Rectal smooth muscle tissue (tissue), 1 donor: ENCODE measurements at regions not wholly inside any gene's neighbourhood (a gene's known extent, or its start where the extent isn't known, plus 50 kb on each side); places are given as distances from the start of the nearest gene placed in this dataset.
"Not testable (repeated sequence)": the region's sequence is repeated elsewhere in the genome, so short reads cannot be mapped to it uniquely, and the experiment has no call there.

ENCODE experiments used
- H3K27ac ChIP-seq: one replicate; pipeline ENCODE4 v1.7.0; 2013; ENCODE audit warnings: low read depth, low read length, inconsistent platforms
- H3K27me3 ChIP-seq: one replicate; pipeline ENCODE4 v1.7.0; 2013; ENCODE audit warnings: low read length; ENCODE audit not compliant: control insufficient read depth, insufficient read depth
- H3K36me3 ChIP-seq: one replicate; pipeline ENCODE4 v1.7.0; 2013; ENCODE audit warnings: low read length; ENCODE audit not compliant: control insufficient read depth, insufficient read depth
- H3K4me1 ChIP-seq: one replicate; pipeline ENCODE4 v1.7.0; 2013; ENCODE audit warnings: low read length; ENCODE audit not compliant: control insufficient read depth, insufficient read depth
- H3K4me3 ChIP-seq: one replicate; pipeline ENCODE4 v1.7.0; 2013; ENCODE audit warnings: low read length
- H3K9ac ChIP-seq: one replicate; pipeline ENCODE4 v1.7.0; 2013; ENCODE audit warnings: low read length

DNA sequence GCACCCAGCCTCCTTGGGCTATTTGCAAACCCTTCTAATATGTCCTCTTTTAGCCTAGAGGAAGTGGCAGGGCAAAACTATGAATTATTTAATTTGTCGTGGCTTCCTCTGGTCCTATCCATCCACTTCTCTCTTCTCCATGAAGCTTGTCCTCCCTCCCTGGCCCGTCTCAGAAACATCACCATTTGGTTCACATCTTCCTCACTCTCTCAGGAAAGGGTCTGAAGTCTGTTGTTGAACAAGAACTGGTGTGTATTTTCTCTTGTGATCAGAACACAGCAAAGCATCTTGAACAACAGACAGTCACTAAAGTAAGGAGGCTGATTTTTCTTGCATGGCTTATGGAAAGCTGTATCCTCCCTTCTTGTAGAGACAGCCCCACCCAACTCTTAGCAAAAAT lies 550.1 kb upstream of the NRP1 start:
- H3K27ac ChIP-seq = no peak overlapping the region
- no peak overlapping the region for H3K9ac ChIP-seq
- H3K27me3 ChIP-seq = no peaks in the 10 kb centered on the region
- H3K36me3 ChIP-seq = no peaks in the 10 kb centered on the region
- no peaks in the 10 kb centered on the region for H3K4me1 ChIP-seq
- no peak overlapping the region for H3K4me3 ChIP-seq

DNA sequence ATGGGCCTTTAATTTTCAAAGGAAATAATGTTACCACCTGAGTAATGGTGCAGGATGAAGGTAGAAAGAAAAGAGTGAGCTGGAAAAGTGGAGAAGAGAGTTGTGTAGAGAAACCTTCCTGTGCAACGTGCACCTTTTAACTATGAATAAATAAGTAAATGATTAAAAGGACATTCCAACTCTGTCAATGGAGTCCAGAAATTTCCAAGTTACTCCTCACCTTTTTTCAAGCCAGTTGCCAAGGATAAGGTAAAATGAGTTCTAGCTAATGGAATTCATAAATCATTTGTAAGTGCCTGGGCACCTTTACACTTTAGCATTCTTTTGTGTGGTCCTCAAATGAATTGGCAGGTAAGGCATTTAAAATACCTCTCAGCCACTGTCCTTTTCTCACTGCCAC lies 549.4 kb upstream of the NRP1 start:
- Histone ChIP-seq H3K4me1 (no peaks in the 10 kb centered on the region), H3K4me3 (no peak overlapping the region), H3K27ac (no peak overlapping the region), H3K9ac (no peak overlapping the region), H3K36me3 (no peaks in the 10 kb centered on the region), H3K27me3 (no peaks in the 10 kb centered on the region)

DNA sequence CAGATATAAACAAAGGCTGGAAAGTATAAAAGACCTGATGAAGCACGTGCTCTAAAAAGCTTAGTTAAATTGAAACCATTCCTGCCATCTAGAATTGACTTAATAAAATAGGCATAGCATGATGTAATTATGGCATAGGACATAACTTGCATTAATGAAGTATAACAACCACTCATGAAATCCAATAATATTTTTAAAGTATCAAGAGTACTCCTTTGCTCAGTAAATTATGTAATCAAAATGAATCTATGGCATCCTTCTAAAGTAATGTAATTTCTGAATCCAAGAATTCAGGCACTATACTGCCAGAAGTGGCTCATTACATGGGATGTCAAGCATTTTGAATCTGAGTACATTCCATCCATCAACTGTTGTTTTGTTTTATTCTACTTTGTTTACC lies 548.5 kb upstream of the NRP1 start:
- no peak overlapping the region for H3K4me3 ChIP-seq
- H3K4me1 ChIP-seq = no peaks in the 10 kb centered on the region
- H3K36me3 ChIP-seq = no peaks in the 10 kb centered on the region
- H3K9ac ChIP-seq = no peak overlapping the region
- no peak overlapping the region for H3K27ac ChIP-seq
- H3K27me3 ChIP-seq = no peaks in the 10 kb centered on the region

DNA sequence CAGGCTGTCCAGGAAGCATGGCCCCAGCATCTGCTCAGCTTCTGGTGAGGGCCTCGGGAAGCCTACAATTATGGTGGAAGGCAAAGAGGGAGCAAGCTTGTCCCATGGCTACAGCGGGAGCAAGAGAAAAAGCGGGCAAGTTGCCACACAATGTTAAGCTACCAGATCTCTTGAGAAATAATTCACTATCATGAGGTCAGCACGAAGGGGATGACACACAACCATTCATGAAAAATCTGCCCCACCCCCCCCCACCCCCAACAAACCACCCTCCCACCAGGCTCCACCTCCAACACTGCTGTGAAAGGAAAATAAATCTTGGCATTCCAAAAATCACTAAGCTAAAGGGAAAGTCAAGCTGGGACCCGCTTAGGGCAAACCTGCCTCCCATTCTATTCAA lies 545.8 kb upstream of the NRP1 start:
- Histone ChIP-seq H3K4me1 (no peaks in the 10 kb centered on the region), H3K9ac (no peak overlapping the region), H3K27ac (no peak overlapping the region), H3K36me3 (no peaks in the 10 kb centered on the region), H3K4me3 (no peak overlapping the region), H3K27me3 (no peaks in the 10 kb centered on the region)

DNA sequence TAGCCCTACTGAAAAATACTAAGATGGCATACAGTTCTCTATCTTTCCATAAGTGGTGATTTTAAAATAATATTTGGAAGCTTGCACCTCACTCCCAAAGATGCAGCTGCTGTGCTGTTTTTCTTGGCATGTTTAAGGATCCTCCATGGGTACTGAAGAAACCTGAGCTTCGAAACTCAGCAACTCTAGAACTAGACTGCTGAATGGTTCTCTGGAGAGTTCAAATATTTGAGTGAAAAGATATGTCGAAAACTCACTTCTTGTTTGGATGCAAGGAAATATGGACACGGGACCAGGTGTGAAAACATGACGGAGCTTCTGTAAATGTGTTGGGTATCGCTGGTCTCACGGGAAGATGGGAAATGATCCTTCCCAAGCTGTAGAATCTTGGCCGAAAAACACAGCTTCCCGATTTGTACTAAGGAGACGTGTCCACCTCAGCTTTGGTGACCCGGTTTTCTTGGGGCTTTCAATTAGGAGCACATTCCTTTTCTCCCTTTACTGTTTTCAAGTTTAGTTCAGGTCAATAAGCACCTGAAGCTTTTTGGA lies 543.8 kb upstream of the NRP1 start:
- Histone ChIP-seq H3K27me3 (no peaks in the 10 kb centered on the region), H3K4me1 (no peaks in the 10 kb centered on the region), H3K4me3 (no peak overlapping the region), H3K27ac (no peak overlapping the region), H3K9ac (no peak overlapping the region), H3K36me3 (no peaks in the 10 kb centered on the region)

DNA sequence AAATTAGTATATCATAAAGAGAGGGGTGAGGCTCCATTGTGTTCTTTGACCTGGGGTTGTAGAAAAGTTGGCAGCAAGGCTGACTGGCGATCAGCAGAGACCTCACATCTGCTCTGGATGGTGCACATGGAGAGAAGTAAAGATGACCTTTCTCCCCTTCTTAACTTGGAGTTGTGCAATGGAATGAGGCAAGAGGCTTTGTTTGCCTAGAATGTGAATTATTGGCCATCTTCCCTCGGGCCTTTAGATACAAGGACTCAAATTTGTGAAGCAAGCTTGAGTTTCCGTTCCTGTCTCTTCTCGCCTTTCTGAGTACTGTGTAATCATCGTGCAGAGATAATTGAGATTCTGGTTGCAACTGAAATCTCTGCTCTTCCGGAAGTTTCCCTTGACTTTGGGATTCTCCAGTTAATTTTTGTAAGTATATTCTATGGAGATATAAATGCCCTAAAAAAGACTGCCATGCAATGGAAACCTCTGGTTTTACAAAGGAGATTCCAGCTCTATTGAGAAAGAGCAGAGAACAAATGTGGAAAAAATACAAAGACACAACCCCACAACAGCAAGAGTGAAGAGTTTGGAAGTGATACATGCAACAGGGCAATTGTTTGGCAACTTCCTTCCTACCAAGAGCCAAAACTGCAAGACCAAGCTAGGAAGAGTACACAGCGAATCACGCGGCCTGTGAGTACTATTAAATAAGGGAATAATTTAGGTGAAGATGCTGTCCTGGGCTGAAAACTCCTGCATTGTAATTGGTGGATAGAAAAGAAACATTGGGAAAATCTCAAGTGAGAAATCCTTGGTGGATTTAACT lies 542.3 kb upstream of the NRP1 start:
- no peak overlapping the region for H3K9ac ChIP-seq
- no peak overlapping the region for H3K27ac ChIP-seq
- H3K4me3 ChIP-seq = no peak overlapping the region
- no peaks in the 10 kb centered on the region for H3K27me3 ChIP-seq
- H3K4me1 ChIP-seq = no peaks in the 10 kb centered on the region
- H3K36me3 ChIP-seq = no peaks in the 10 kb centered on the region

DNA sequence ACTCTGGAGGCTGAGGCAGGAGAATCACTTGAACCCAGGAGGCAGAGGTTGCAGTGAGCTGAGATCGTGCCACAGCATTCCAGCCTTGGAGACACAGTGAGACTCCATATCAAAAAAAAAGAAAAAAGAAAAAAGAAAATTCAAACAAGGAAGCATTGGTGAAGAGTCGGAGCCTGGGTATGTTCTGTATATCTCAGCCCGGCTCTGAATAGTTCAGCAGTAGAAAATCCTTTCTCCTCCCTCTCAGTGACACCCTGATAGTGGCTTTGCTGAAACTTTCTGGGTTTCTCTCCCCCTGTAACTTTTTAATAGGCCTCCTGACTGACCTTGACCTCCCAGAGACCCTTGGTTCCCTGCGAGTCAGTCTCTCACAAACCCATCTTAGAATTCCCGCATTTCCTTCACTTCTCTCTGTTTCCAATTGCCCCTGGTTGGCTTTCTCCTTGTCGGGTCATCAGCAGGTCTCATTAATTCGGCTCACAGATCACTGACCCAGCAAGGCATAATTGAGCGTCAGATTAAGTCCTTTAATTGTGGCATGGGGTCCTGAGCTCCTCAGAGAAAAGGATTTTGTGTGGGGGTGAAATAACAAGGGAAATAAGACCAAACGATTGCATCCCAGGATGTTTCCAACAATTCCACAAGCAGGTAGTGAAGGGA lies 541.6 kb upstream of the NRP1 start:
- Histone ChIP-seq H3K4me1 (no peaks in the 10 kb centered on the region), H3K36me3 (no peaks in the 10 kb centered on the region), H3K9ac (no peak overlapping the region), H3K27me3 (no peaks in the 10 kb centered on the region), H3K27ac (no peak overlapping the region), H3K4me3 (no peak overlapping the region)

DNA sequence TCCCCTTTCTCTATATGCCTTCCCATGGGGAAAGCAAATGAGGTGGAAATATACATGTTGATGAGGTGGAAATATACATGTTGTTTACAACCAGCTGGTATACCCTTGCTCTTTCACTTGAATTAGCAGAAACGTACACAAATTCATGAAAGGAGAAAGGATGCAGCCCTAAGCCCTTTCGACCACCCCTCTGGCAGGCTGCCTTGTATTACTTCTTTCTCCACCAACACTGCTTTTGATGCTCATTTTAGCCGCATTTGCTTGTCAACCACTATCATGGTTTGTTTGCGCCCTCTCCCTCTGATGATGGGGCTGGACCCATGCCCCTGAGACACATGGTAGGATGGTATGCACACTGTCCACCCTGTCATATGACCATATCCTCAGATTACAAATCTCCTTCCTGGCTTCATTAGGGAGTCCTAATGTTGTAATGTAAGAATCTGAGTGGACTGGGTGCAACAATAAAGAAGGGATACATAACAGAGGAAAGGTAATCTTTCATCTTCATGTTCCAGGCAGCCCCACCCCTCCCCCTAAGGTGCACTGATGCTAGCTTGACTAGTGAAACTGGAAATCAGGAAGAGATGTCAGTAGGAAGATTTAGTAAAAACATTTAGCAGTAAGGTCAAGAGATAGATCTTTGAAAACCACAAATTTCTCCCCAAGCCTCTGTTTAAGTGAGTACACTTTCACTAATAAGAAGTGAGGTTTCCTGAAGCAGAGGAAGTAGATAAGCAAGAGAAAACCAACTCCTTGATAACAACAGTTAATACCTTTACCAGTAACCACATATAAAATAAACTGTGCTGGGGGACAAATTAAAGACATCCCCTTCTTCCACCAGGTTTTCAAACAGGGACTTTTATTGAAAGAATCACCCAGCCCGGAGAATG lies 536.8 kb upstream of the NRP1 start:
- Histone ChIP-seq H3K4me3 (no peak overlapping the region), H3K27me3 (no peaks in the 10 kb centered on the region), H3K36me3 (no peaks in the 10 kb centered on the region), H3K27ac (no peak overlapping the region), H3K4me1 (no peaks in the 10 kb centered on the region), H3K9ac (no peak overlapping the region)

DNA sequence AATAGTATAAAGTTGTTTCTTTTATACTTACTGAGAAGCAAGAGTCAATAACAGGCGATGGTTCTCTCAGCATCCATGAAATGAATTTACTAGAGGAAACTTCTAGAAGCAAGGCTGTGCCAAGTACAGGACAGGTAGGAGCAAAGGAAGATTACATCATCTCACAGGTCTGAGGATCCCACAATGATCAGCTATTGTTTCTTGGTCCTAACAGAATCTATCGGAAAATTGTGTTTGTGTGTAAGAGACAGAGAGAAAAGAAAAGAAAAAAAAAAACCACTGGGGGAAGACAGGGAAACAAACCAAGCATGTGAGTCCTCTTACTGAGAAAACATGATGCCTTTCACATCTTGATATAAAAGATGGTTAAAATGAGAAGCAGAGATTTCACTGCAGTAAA lies 535.0 kb upstream of the NRP1 start:
- Histone ChIP-seq H3K4me3 (no peak overlapping the region), H3K27me3 (no peaks in the 10 kb centered on the region), H3K4me1 (no peaks in the 10 kb centered on the region), H3K27ac (no peak overlapping the region), H3K36me3 (no peaks in the 10 kb centered on the region), H3K9ac (no peak overlapping the region)

DNA sequence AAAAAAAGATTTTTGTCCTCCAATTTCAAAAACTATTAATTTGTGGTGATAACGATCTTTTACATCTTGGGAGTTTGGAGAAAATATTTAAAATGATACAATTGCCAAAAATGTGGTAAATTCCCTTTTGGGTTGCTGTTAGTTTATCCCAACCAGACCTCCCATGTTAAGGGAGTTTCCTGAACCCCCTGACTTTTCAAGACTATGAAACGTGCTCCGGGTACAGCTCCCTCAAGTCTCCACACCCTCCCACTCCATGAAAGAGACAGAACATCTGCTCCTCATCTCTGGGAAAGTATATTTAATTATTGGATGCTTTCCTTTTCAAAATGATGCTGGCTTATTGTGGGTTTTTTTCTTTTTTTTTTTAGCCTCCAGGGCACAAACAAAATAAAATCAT lies 534.6 kb upstream of the NRP1 start:
- no peak overlapping the region for H3K27ac ChIP-seq

DNA sequence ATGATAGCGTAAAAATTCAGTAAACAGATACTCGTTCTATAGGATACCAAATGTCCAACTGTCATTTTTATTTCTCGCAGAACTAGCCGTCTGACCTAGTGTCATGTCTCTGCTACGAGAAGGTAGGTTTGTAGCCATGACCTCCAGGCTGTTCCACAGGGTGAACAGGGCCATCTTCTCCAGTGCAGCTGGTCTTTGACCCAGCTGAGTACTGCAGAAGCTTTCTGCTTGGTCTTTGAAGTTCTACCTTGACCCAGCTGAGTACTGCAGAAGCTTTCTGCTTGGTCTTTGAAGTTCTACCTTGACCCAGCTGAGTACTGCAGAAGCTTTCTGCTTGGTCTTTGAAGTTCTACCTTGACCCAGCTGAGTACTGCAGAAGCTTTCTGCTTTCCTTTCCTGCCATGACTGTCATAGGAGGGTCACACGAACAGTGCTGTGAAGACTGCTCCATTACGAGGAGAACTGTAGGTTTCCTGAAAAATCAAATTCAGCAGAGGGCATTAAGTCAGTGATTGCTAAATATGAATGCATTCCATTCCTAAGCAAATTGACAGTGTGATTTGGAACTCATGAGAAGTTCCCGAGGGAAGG lies 532.8 kb upstream of the NRP1 start:
- H3K4me3 ChIP-seq, H3K27ac ChIP-seq, H3K36me3 ChIP-seq, H3K27me3 ChIP-seq, H3K9ac ChIP-seq, H3K4me1 ChIP-seq: not testable (repeated sequence)

More for the DNA sequence above, 534.6 kb upstream of the NRP1 start:
- no peaks in the 10 kb centered on the region for H3K27me3 ChIP-seq
- H3K9ac ChIP-seq = no peak overlapping the region
- H3K4me1 ChIP-seq = no peaks in the 10 kb centered on the region
- H3K36me3 ChIP-seq = no peaks in the 10 kb centered on the region
- no peak overlapping the region for H3K4me3 ChIP-seq

DNA sequence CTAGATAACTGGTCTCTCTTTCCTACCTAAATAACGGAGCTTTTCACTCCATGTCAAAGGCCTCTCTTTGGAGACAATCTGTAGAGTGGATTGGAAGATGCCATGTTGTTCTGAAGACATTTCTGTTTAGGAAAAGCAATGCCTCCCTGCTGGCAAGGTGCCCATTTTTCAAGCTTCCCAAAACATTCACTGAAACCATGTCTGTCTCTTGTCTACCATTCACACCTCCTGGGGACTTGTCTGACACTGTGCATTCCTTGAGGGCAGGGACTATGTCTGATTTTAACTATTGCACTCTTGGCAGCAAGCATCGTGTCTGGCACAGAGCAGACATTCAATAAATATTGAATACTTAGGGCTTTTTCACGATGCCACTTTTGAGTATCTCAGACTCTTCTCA lies 528.9 kb upstream of the NRP1 start:
- Histone ChIP-seq H3K27me3 (no peaks in the 10 kb centered on the region), H3K36me3 (no peaks in the 10 kb centered on the region), H3K27ac (no peak overlapping the region), H3K9ac (no peak overlapping the region), H3K4me1 (no peaks in the 10 kb centered on the region), H3K4me3 (no peak overlapping the region)
